Fibroblast of lung (primary cell): ENCODE measurements at regions not wholly inside any gene's neighbourhood (a gene's known extent, or its start where the extent isn't known, plus 50 kb on each side); places are given as distances from the start of the nearest gene placed in this dataset.
A peak's percentile ranks its signal among the peaks of the same experiment; 100 is the strongest.

ENCODE experiments used
- DNase-seq, 2 donors: peaks; one replicate each; pipeline versions ENCODE4 v3.0.0 to v3.0.0-alpha.2; 2010; ENCODE audit warnings: low read depth in 2 of 2
- H2AFZ ChIP-seq: 2 replicates; pipeline ENCODE4 v1.5.1; 2012; ENCODE audit warnings: low read length, control low read depth, inconsistent platforms
- H3K27ac ChIP-seq: 2 replicates; pipeline ENCODE4 v1.5.1; 2011; ENCODE audit warnings: low read length, control low read depth; ENCODE audit not compliant: insufficient read depth
- H3K27me3 ChIP-seq: 2 replicates; pipeline ENCODE4 v1.5.1; 2011; ENCODE audit warnings: mild to moderate bottlenecking, low read length; ENCODE audit not compliant: control insufficient read depth, insufficient read depth
- H3K36me3 ChIP-seq: 2 replicates; pipeline ENCODE4 v1.5.1; 2011; ENCODE audit warnings: low read length; ENCODE audit not compliant: control insufficient read depth, insufficient read depth
- H3K4me1 ChIP-seq: 2 replicates; pipeline ENCODE4 v1.5.1; 2011; ENCODE audit warnings: low read length; ENCODE audit not compliant: control insufficient read depth, insufficient read depth; ENCODE audit errors: extremely low read depth
- H3K4me2 ChIP-seq: 2 replicates; pipeline ENCODE4 v1.5.1; 2011; ENCODE audit warnings: low read length, control low read depth; ENCODE audit not compliant: insufficient read depth; ENCODE audit errors: extremely low read depth
- H3K4me3 ChIP-seq, 4 experiments: fragments of 200-600 bp in 1 of 4; sonication (generic) in 1 of 4; replicated peaks in 1 of 4; 2 replicates each; pipeline ENCODE4 v1.5.1; 2011 to 2016; ENCODE audit warnings: low read length in 4 of 4, low read depth in 3 of 4, mild to moderate bottlenecking in 3 of 4, control low read depth in 2 of 4, inconsistent platforms in 1 of 4, mixed read lengths in 1 of 4; ENCODE audit not compliant: insufficient read depth in 1 of 4; ENCODE audit errors: control extremely low read depth in 1 of 4
- H3K79me2 ChIP-seq: 2 replicates; pipeline ENCODE4 v1.5.1; 2012; ENCODE audit warnings: mild to moderate bottlenecking, low read length, inconsistent platforms; ENCODE audit not compliant: control insufficient read depth, insufficient read depth
- H3K9ac ChIP-seq: 2 replicates; pipeline ENCODE4 v1.5.1; 2011; ENCODE audit warnings: mild to moderate bottlenecking, low read length, control low read depth; ENCODE audit not compliant: insufficient read depth
- H3K9me3 ChIP-seq: 2 replicates; pipeline ENCODE4 v1.5.1; 2012; ENCODE audit warnings: low read depth, low read length; ENCODE audit not compliant: control insufficient read depth, insufficient read depth
- H4K20me1 ChIP-seq: 2 replicates; pipeline ENCODE4 v1.5.1; 2011; ENCODE audit warnings: low read length; ENCODE audit not compliant: control insufficient read depth, insufficient read depth; ENCODE audit errors: extremely low read depth
- EZH2 ChIP-seq: IDR thresholded peaks from 2 replicates; pipeline ENCODE4 v1.5.1; 2012; ENCODE audit warnings: low read length, control low read depth, mild to moderate bottlenecking; ENCODE audit errors: missing control alignments
- TF ChIP-seq, protein P1 (sequence below), 2 donors: IDR thresholded peaks in 1 of 2; conservative IDR thresholded peaks in 1 of 2; 1 replicate in 1 of 2; 2 replicates in 1 of 2; pipeline ENCODE4 v1.5.1; 2011 to 2012; ENCODE audit warnings: low read length in 2 of 2, control low read depth in 1 of 2, inconsistent platforms in 1 of 2, low read depth in 1 of 2, mild to moderate bottlenecking in 1 of 2

DNA sequence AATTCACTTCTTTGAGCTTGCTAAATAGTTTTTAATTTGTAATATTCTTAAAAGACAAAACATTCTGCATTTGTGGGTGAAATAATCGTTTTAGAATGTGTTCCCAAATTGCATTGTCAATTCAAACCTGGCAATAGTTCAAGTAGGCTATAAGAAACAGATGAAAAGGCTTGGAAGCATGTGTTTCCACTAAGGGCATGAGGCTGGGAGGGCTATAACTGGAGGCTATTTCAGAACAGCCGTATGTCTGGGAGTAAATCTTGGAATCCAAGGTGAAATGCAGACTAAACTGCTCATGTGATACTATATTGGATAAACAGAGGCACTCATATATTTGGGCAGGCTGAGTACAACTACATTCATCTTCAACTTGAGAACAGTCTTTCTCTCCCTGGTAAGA is 117.4 kb upstream of the GRPR start:
- no peak overlapping the region for H3K9ac ChIP-seq
- no peaks in the 10 kb centered on the region for H3K36me3 ChIP-seq
- TF ChIP-seq EZH2, result no peak
- TF ChIP-seq, protein P1, sequence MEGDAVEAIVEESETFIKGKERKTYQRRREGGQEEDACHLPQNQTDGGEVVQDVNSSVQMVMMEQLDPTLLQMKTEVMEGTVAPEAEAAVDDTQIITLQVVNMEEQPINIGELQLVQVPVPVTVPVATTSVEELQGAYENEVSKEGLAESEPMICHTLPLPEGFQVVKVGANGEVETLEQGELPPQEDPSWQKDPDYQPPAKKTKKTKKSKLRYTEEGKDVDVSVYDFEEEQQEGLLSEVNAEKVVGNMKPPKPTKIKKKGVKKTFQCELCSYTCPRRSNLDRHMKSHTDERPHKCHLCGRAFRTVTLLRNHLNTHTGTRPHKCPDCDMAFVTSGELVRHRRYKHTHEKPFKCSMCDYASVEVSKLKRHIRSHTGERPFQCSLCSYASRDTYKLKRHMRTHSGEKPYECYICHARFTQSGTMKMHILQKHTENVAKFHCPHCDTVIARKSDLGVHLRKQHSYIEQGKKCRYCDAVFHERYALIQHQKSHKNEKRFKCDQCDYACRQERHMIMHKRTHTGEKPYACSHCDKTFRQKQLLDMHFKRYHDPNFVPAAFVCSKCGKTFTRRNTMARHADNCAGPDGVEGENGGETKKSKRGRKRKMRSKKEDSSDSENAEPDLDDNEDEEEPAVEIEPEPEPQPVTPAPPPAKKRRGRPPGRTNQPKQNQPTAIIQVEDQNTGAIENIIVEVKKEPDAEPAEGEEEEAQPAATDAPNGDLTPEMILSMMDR (conservative IDR thresholded peaks at IDR 0.05 in 1 of 2, IDR thresholded peaks at IDR 0.05 in 1 of 2; ENCODE audit: low read depth in 1 of 2, low read length in 2 of 2), result no peak
- no peaks in the 10 kb centered on the region for H3K9me3 ChIP-seq
- no peaks in the 10 kb centered on the region for H3K27me3 ChIP-seq
- DNase-seq, result no peak
- H3K27ac ChIP-seq, result no peak overlapping the region
- H3K4me2 ChIP-seq, result no peak overlapping the region
- H3K4me1 ChIP-seq, result no peaks in the 10 kb centered on the region
- H3K79me2 ChIP-seq, result no peaks in the 10 kb centered on the region
- H3K4me3 ChIP-seq, result no peak overlapping the region
- H2AFZ ChIP-seq, result no peak overlapping the region
- H4K20me1 ChIP-seq, result no peaks in the 10 kb centered on the region

DNA sequence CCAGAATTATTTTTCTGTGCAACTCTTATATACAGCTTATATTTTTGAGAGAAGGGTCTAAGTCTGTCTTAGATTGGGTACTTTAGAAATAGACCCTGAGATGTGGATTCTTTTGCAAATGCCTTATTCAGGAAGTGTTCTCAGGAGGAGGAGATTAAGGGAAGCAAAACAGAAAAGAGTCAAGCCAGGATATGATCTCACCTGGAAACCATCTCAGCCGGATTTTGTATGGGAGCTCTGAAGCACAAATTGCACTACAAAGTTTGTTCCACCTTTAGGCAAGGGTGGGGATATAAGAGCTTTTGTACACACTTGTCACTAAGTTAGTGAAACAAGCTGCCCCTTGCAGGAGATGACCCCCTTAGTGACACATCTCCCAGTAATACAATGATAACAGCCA is 121.2 kb upstream of the GRPR start:
- H3K4me1 ChIP-seq, result no peaks in the 10 kb centered on the region
- H3K27ac ChIP-seq, result no peak overlapping the region
- H3K36me3 ChIP-seq, result no peaks in the 10 kb centered on the region
- no peaks in the 10 kb centered on the region for H3K9me3 ChIP-seq
- no peak overlapping the region for H3K9ac ChIP-seq
- H3K79me2 ChIP-seq, result no peaks in the 10 kb centered on the region
- no peaks in the 10 kb centered on the region for H4K20me1 ChIP-seq
- H3K4me2 ChIP-seq, result no peak overlapping the region
- no peaks in the 10 kb centered on the region for H3K27me3 ChIP-seq
- no peak overlapping the region for H3K4me3 ChIP-seq
- DNase-seq, result peak in 1 of 2 donors; percentile 20
- H2AFZ ChIP-seq, result no peak overlapping the region
- no peak for TF ChIP-seq EZH2
- TF ChIP-seq, protein P1 (conservative IDR thresholded peaks at IDR 0.05 in 1 of 2, IDR thresholded peaks at IDR 0.05 in 1 of 2; ENCODE audit: low read depth in 1 of 2, low read length in 2 of 2), result no peak

DNA sequence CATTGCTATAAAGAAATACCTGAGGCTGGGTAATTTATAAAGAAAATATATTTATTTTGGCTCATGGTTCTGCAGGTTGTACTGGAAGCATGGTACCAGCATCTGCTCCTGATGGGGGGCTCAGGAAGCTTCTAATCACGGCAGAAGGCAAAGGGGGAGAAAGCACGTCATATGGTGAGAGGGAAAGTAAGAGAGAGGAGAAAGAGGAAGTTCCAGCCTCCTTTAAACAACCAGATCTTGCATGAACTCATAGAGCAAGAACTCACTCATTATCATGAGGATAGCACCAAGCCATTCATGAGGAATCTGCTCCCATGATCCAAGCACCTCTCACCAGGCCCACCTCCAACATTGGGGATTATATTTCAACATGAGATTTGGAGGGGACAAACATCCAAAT is 125.0 kb upstream of the GRPR start:
- H4K20me1 ChIP-seq, result no peaks in the 10 kb centered on the region
- no peak for DNase-seq
- no peak overlapping the region for H3K27ac ChIP-seq
- H3K4me3 ChIP-seq, result no peak overlapping the region
- no peak overlapping the region for H3K4me2 ChIP-seq
- no peaks in the 10 kb centered on the region for H3K79me2 ChIP-seq
- H3K9me3 ChIP-seq, result no peaks in the 10 kb centered on the region
- H3K4me1 ChIP-seq, result no peaks in the 10 kb centered on the region
- no peak overlapping the region for H3K9ac ChIP-seq
- no peaks in the 10 kb centered on the region for H3K36me3 ChIP-seq
- H3K27me3 ChIP-seq, result no peaks in the 10 kb centered on the region
- TF ChIP-seq, protein P1 (conservative IDR thresholded peaks at IDR 0.05 in 1 of 2, IDR thresholded peaks at IDR 0.05 in 1 of 2; ENCODE audit: low read depth in 1 of 2, low read length in 2 of 2), result no peak
- no peak for TF ChIP-seq EZH2
- no peak overlapping the region for H2AFZ ChIP-seq
